ENCODE measurements at regions not wholly inside any gene's neighbourhood (a gene's known extent, or its start where the extent isn't known, plus 50 kb on each side); places are given as distances from the start of the nearest gene placed in this dataset.

DNA sequence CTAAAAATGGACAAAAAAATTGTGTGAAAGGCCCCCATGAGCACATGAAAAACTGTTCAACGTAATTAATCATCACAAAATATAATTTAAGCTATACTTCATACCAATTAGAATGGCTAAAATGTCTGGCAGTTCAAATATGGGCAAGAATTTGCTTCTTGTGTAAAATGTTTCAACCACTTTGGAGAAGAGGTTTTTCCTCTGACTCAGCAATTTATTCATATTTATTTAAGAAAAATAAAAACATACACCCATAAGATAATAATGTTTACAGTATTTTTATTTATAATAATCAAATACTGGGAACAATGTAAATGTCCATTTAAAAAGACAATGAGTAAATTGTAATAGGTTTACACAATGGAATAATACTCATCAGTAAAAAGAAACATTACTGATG, 395.1 kb upstream of the KHDRBS2 start:
- TF ChIP-seq EZH2phosphoT487 (IDR thresholded peaks at IDR 0.05; ENCODE audit: borderline replicate concordance, low read depth) (no peak), CTCF (IDR thresholded peaks at IDR 0.05) (no peak), SIN3A (IDR thresholded peaks at IDR 0.05; ENCODE audit: borderline replicate concordance, low read depth, low read length) (no peak), REST (IDR thresholded peaks at IDR 0.05; ENCODE audit: low read depth, low read length) (no peak), TCF12 (IDR thresholded peaks at IDR 0.05) (no peak), EP300 (IDR thresholded peaks at IDR 0.05; ENCODE audit: borderline replicate concordance in 1 of 2, low read depth in 1 of 2, low read length in 1 of 2) (no peak), MXI1 (IDR thresholded peaks at IDR 0.05; ENCODE audit: low read depth, low read length) (no peak), POLR2AphosphoS5 (IDR thresholded peaks at IDR 0.05; ENCODE audit: low read depth, low read length) (no peak), YY1 (IDR thresholded peaks at IDR 0.05; ENCODE audit: low read depth) (no peak), USF2 (IDR thresholded peaks at IDR 0.05; ENCODE audit: borderline replicate concordance, low read depth, low read length) (no peak)
- TF ChIP-seq, protein P1, sequence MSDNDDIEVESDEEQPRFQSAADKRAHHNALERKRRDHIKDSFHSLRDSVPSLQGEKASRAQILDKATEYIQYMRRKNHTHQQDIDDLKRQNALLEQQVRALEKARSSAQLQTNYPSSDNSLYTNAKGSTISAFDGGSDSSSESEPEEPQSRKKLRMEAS (IDR thresholded peaks at IDR 0.05; ENCODE audit: low read depth): no peak
